ENCODE measurements at regions not wholly inside any gene's neighbourhood (a gene's known extent, or its start where the extent isn't known, plus 50 kb on each side); places are given as distances from the start of the nearest gene placed in this dataset.
A peak's percentile ranks its signal among the peaks of the same experiment; 100 is the strongest.

GRCh38 chr11:116500026-116500946, 272.5 kb downstream of the BUD13 start:
- no peak for ATAC-seq
- peaks cover 64% of the 10 kb centered on the region for H3K27me3 Mint-ChIP-seq

DNA sequence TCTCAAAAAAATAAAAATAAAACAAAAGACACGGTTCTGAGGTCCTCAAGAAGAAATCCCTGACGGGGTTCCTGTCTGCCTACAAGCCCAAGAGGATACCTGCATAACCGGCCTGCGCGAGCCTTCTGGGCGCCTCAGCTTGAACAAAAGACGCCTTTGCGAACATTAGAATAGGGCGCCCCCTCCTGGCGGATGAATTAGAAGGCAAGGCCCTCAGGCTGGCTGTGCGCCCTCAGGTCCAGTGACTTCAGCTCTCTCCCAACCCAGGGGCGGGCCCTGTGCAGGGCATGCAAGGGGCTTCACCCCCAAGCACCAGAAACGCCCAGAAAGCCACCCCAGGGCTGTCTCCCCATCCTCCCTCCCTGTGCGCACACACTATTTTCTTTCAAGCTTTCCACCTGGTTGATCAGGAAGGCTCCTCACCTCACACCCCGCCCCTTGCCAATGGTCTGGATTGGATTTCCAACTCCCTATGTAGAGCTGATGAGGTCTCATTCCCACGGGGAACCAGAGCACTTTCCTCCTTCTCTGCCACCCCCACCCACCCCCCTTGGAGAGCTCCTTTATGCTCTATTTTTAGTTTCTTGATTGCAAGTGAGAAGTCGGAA, 273.3 kb downstream of the BUD13 start:
- peak; percentile 52 to 54 for DNase-seq
- Mint-ChIP-seq H3K4me3 (no peak overlapping the region), H3K9me3 (no peaks in the 10 kb centered on the region), H3K27me3 (peaks cover 56% of the 10 kb centered on the region), H3K4me1 (no peaks in the 10 kb centered on the region), H3K27ac (no peak overlapping the region)
- peak; percentile 41 for ATAC-seq

More at GRCh38 chr11:116500026-116500946, 272.5 kb downstream of the BUD13 start:
- no peaks in the 10 kb centered on the region for H3K4me1 Mint-ChIP-seq
- no peak for DNase-seq
- H3K27ac Mint-ChIP-seq = no peak overlapping the region
- H3K4me3 Mint-ChIP-seq = no peak overlapping the region
- no peaks in the 10 kb centered on the region for H3K9me3 Mint-ChIP-seq

DNA sequence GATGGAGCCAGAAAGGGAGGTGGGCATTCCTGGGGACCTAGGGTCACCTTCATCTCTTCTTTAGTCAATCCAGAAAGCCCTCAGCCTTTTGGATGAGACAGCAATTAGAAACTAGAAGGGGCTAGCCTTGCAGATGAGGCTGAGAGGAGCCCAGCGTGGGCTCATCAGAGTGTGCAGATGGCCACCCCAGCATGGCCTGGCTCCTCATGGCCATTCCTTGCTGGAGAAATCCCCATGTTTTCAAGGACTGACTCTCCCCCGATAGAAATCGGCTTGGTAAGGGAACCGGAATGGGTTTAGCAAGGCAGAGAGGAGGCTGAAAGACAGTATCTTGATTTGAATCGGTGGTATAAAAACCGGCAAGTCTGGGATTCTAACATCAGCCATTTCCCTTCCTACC, 274.6 kb downstream of the BUD13 start:
- peaks cover 43% of the 10 kb centered on the region for H3K27me3 Mint-ChIP-seq
- no peak overlapping the region for H3K4me3 Mint-ChIP-seq
- no peaks in the 10 kb centered on the region for H3K4me1 Mint-ChIP-seq
- DNase-seq = no peak
- H3K27ac Mint-ChIP-seq = no peak overlapping the region
- H3K9me3 Mint-ChIP-seq = no peaks in the 10 kb centered on the region
- no peak for ATAC-seq

- no peak for ATAC-seq
- DNase-seq = no peak
- Mint-ChIP-seq H3K27me3 (peaks cover 19% of the 10 kb centered on the region), H3K4me1 (no peaks in the 10 kb centered on the region), H3K27ac (no peak overlapping the region), H3K9me3 (no peaks in the 10 kb centered on the region), H3K4me3 (no peak overlapping the region)
Observed at GRCh38 chr11:116492600-116492999, 280.2 kb downstream of the BUD13 start.

- Mint-ChIP-seq H3K27me3 (peaks cover 40% of the 10 kb centered on the region), H3K4me3 (no peak overlapping the region), H3K27ac (no peak overlapping the region), H3K9me3 (no peaks in the 10 kb centered on the region), H3K4me1 (no peaks in the 10 kb centered on the region)
- no peak for ATAC-seq
- no peak for DNase-seq
Observed at GRCh38 chr11:116488836-116489389, 283.9 kb downstream of the BUD13 start.

DNA sequence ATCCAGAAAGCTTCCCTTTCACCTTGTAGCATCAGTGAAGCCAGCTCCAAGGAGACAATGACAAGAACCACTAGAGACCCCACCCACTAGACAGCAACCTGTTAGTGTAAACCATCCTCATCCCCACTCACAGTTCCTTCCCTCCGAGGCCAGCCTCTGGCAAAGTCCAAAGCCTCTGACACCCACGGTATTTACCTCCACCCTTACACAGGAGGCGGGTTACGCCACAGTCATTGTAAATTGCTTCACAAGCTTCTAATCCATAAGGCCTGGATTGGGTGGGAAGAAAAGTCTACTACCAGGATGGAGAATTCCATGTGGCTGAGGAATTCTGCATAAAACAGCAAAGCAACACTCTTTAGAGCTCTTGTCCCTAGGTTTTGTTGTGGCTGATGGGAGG, 287.4 kb downstream of the BUD13 start:
- no peaks in the 10 kb centered on the region for H3K9me3 Mint-ChIP-seq
- H3K27me3 Mint-ChIP-seq = peaks cover 47% of the 10 kb centered on the region
- no peak overlapping the region for H3K4me3 Mint-ChIP-seq
- H3K4me1 Mint-ChIP-seq = no peaks in the 10 kb centered on the region
- DNase-seq (no peak), ATAC-seq (no peak)
- no peak overlapping the region for H3K27ac Mint-ChIP-seq

GRCh38 chr11:116482716-116483115, 290.1 kb downstream of the BUD13 start:
- Mint-ChIP-seq H3K9me3 (no peaks in the 10 kb centered on the region), H3K27me3 (peaks cover 29% of the 10 kb centered on the region), H3K4me3 (no peak overlapping the region), H3K27ac (no peak overlapping the region), H3K4me1 (no peaks in the 10 kb centered on the region)
- no peak for ATAC-seq
- no peak for DNase-seq

DNA sequence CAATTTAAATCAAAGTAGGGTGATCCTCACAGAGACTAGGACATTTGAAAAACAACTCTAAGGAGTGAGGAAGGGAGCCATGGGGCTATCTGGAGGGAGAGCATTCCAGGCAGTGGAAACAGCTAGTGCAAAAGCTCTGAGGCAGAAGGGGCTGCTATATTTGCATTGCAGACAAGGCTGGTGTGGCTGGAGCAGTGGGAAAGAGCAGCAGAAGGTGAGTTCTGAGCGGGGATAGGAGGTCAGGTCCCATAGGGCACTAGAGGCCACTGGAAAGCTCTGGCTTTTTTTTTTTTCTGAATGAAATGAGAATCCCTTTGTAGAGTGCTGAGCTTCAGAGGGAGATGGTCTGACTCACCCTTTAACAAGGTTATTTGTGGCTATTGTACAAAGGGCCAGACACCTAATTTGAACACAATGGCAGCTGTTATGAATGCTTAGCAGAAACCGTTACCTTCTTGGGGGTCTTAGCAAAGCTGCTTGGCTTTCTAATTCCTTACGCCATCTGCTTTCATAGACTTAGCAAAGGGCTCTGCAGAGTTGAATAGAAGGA, 291.6 kb downstream of the BUD13 start:
- Mint-ChIP-seq H3K27me3 (peaks cover 15% of the 10 kb centered on the region), H3K27ac (no peak overlapping the region), H3K4me3 (no peak overlapping the region), H3K9me3 (no peaks in the 10 kb centered on the region), H3K4me1 (no peaks in the 10 kb centered on the region)
- no peak for ATAC-seq
- no peak for DNase-seq

DNA sequence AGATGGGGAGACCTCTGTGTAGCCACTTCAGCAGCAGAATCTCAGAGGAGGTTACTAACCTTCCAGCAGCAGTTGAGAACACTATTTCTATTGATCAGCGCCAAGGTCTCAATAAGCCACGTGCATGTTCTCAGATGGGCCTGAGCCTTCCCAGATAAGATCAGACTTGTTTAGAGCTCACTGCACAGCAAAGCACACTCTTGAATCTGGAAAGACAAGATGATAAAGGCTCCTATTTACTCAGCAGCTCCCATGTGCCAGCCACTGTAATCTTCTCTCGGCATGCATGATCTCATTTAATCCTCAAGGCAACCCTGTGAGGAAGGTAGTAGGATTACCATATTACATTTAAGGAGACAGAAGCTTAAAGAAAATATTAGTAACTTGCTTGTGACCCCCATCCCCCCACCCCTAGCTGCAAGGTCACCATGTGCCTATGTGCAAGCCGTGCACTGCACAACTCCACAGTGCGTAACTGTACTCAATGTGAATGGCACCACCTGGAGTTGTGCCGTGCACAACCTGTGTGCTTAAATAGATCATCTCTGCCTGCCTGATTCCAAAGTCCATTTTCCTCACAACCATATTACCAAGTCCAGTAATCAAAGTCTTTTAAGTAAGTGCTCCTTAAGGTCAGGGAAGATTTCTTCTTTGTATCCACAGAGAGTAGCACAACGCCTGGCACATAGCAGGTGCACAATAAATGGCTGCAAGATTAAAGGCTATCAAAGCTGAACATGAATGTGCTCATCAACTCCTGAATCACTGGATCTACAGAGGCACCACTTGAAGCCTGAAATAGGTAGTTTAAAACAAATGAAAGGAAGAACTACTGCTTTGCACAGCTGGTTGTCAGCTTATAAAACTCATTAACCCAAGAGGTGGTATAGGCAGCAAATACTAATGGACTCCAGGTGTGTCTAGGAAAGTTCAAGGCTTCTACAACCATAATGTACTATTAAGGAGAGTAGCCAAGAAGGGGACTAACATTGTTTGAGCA, 293.8 kb downstream of the BUD13 start:
- ATAC-seq = no peak
- Mint-ChIP-seq H3K9me3 (no peaks in the 10 kb centered on the region), H3K27ac (no peak overlapping the region)

GRCh38 chr11:116478205-116478604, 294.6 kb downstream of the BUD13 start:
- no peak for DNase-seq
- Mint-ChIP-seq H3K27ac (no peak overlapping the region), H3K4me3 (no peak overlapping the region), H3K4me1 (no peaks in the 10 kb centered on the region), H3K9me3 (no peaks in the 10 kb centered on the region), H3K27me3 (peaks cover 7% of the 10 kb centered on the region)
- ATAC-seq = no peak

More for the DNA sequence above, 293.8 kb downstream of the BUD13 start:
- no peak for DNase-seq
- peaks cover 7% of the 10 kb centered on the region for H3K27me3 Mint-ChIP-seq
- no peaks in the 10 kb centered on the region for H3K4me1 Mint-ChIP-seq
- H3K4me3 Mint-ChIP-seq = no peak overlapping the region

GRCh38 chr11:116473790-116474346, 298.9 kb downstream of the BUD13 start:
- ATAC-seq (no peak), DNase-seq (no peak)
- Mint-ChIP-seq H3K27me3 (peaks cover 7% of the 10 kb centered on the region), H3K9me3 (peaks cover 0 to 4% of the 10 kb centered on the region in 2 donors), H3K4me1 (no peaks in the 10 kb centered on the region), H3K4me3 (no peak overlapping the region), H3K27ac (no peak overlapping the region)

- Mint-ChIP-seq H3K9me3 (peaks cover 0 to 4% of the 10 kb centered on the region in 2 donors), H3K27ac (no peak overlapping the region), H3K4me3 (no peak overlapping the region), H3K4me1 (no peaks in the 10 kb centered on the region), H3K27me3 (peaks cover 9% of the 10 kb centered on the region)
- no peak for ATAC-seq
- DNase-seq = no peak
Observed at GRCh38 chr11:116473206-116473769, 299.5 kb downstream of the BUD13 start.

- Mint-ChIP-seq H3K27me3 (peaks cover 13% of the 10 kb centered on the region), H3K4me1 (no peaks in the 10 kb centered on the region), H3K4me3 (no peak overlapping the region), H3K27ac (no peak overlapping the region), H3K9me3 (peaks cover 0 to 4% of the 10 kb centered on the region in 2 donors)
- no peak for ATAC-seq
- no peak for DNase-seq
Observed at GRCh38 chr11:116472651-116473050, 300.1 kb downstream of the BUD13 start.

DNA sequence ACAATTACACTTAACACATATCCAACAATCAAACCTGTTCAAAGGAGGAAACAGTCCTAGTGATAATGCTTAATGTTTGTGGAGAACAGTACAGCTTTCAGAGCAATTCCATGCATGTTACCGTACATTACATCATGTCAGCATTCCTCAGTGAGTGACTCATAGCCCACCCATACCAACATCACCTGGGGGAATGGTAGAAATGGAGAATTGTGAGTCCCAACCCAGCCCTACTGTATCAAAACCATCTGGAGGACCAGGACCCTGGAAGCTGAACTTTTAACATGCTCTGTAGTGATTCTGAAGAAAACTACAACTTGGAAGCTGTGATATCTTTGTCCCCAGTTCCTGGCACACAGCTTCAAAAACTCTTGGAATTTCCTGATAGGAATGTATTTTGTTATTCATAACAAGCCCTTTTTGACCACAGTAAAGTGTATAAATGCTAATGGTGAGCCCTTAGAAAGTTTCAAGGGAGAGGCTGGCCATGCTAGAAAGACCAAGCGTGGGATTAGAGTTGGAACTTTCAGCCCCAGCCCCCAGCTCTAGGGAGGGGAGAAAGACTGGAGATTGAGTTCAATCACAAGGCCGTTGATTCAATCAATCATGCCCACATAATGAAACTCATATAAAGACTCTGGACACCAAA, 301.1 kb downstream of the BUD13 start:
- Mint-ChIP-seq H3K4me1 (no peaks in the 10 kb centered on the region), H3K27me3 (peaks cover 13% of the 10 kb centered on the region), H3K27ac (no peak overlapping the region), H3K4me3 (no peak overlapping the region), H3K9me3 (peaks cover 0 to 4% of the 10 kb centered on the region in 2 donors)
- DNase-seq (no peak), ATAC-seq (no peak)
